ENCODE measurements at regions not wholly inside any gene's neighbourhood (a gene's known extent, or its start where the extent isn't known, plus 50 kb on each side); places are given as distances from the start of the nearest gene placed in this dataset.

GRCh38 chr17:51401279-51401678 lies 140.9 kb downstream of the UTP18 start:
- H3K9ac ChIP-seq (ENCODE audit: low read length) = no peak overlapping the region
- H3K23ac ChIP-seq (ENCODE audit: low read length in 2 of 2) = no peak overlapping the region
- no peak overlapping the region for H4K8ac ChIP-seq (ENCODE audit: low read length)
- H3K4me3 ChIP-seq (ENCODE audit: insufficient read depth in 1 of 2, low read depth in 1 of 2, low read length in 2 of 2) = no peak overlapping the region
- H4K91ac ChIP-seq (ENCODE audit: low read length) = no peak overlapping the region
- no peak overlapping the region for H3K14ac ChIP-seq (ENCODE audit: low read length in 2 of 2)
- no peak for DNase-seq
- no peak overlapping the region for H2AFZ ChIP-seq (ENCODE audit: low read depth, low read length)
- no peaks in the 10 kb centered on the region for H3K36me3 ChIP-seq (ENCODE audit: control insufficient read depth in 1 of 2, insufficient read depth in 2 of 2, low read depth in 1 of 2, low read length in 2 of 2)
- peaks cover 10% of the 10 kb centered on the region for H3K4me1 ChIP-seq (ENCODE audit: control insufficient read depth, insufficient read depth, low read depth, low read length)
- H3K27me3 ChIP-seq (ENCODE audit: control insufficient read depth in 1 of 2, insufficient read depth in 1 of 2, low read length in 2 of 2) = no peaks in the 10 kb centered on the region
- no peak overlapping the region for H2BK12ac ChIP-seq (ENCODE audit: low read length in 2 of 2)
- H3K4ac ChIP-seq (ENCODE audit: low read depth in 1 of 2, low read length in 2 of 2) = no peak overlapping the region
- no peak overlapping the region for H2AK5ac ChIP-seq (ENCODE audit: low read length, severe bottlenecking)
- no peak overlapping the region for H3K4me2 ChIP-seq (ENCODE audit: low read length, poor library complexity, severe bottlenecking)
- H2BK5ac ChIP-seq (ENCODE audit: low read depth, low read length, poor library complexity, severe bottlenecking) = no peak overlapping the region
- H3K9me3 ChIP-seq (ENCODE audit: control insufficient read depth, low read length) = no peaks in the 10 kb centered on the region
- no peak overlapping the region for H3K18ac ChIP-seq (ENCODE audit: low read depth in 1 of 2, low read length in 2 of 2)
- H2BK120ac ChIP-seq (ENCODE audit: low read depth, low read length) = no peak overlapping the region
- no peaks in the 10 kb centered on the region for H3K79me1 ChIP-seq (replicated peaks; ENCODE audit: low read length, poor library complexity, severe bottlenecking)
- H3K27ac ChIP-seq (ENCODE audit: low read length, poor library complexity, severe bottlenecking) = no peak overlapping the region
- H2BK15ac ChIP-seq (ENCODE audit: low read depth, poor library complexity, severe bottlenecking) = no peak overlapping the region
- 77% methylated on average over 4 of the region's 5 CpGs for WGBS

GRCh38 chr17:51402899-51403298 lies 142.6 kb downstream of the UTP18 start:
- Histone ChIP-seq H3K79me1 (replicated peaks; ENCODE audit: low read length, poor library complexity, severe bottlenecking) (no peaks in the 10 kb centered on the region), H3K18ac (ENCODE audit: low read depth in 1 of 2, low read length in 2 of 2) (no peak overlapping the region), H3K23ac (ENCODE audit: low read length in 2 of 2) (no peak overlapping the region), H3K9me3 (ENCODE audit: control insufficient read depth, low read length) (no peaks in the 10 kb centered on the region), H3K9ac (ENCODE audit: low read length) (no peak overlapping the region), H2AK5ac (ENCODE audit: low read length, severe bottlenecking) (no peak overlapping the region), H2BK15ac (ENCODE audit: low read depth, poor library complexity, severe bottlenecking) (no peak overlapping the region), H4K8ac (ENCODE audit: low read length) (no peak overlapping the region), H3K4ac (ENCODE audit: low read depth in 1 of 2, low read length in 2 of 2) (no peak overlapping the region), H2BK120ac (ENCODE audit: low read depth, low read length) (no peak overlapping the region), H2AFZ (ENCODE audit: low read depth, low read length) (no peak overlapping the region), H3K36me3 (ENCODE audit: control insufficient read depth in 1 of 2, insufficient read depth in 2 of 2, low read depth in 1 of 2, low read length in 2 of 2) (no peaks in the 10 kb centered on the region), H3K14ac (ENCODE audit: low read length in 2 of 2) (no peak overlapping the region), H3K4me2 (ENCODE audit: low read length, poor library complexity, severe bottlenecking) (no peak overlapping the region), H2BK12ac (ENCODE audit: low read length in 2 of 2) (no peak overlapping the region), H3K27ac (ENCODE audit: low read length, poor library complexity, severe bottlenecking) (no peak overlapping the region), H3K27me3 (ENCODE audit: control insufficient read depth in 1 of 2, insufficient read depth in 1 of 2, low read length in 2 of 2) (no peaks in the 10 kb centered on the region), H3K4me1 (ENCODE audit: control insufficient read depth, insufficient read depth, low read depth, low read length) (peaks cover 4% of the 10 kb centered on the region), H2BK5ac (ENCODE audit: low read depth, low read length, poor library complexity, severe bottlenecking) (no peak overlapping the region), H4K91ac (ENCODE audit: low read length) (no peak overlapping the region), H3K4me3 (ENCODE audit: insufficient read depth in 1 of 2, low read depth in 1 of 2, low read length in 2 of 2) (no peak overlapping the region)
- DNase-seq = no peak
- WGBS = 40% methylated on average over 1 of the region's 1 CpG

GRCh38 chr17:51407576-51407975 lies 147.2 kb downstream of the UTP18 start:
- Histone ChIP-seq H2BK12ac (ENCODE audit: low read length in 2 of 2) (no peak overlapping the region), H3K4me2 (ENCODE audit: low read length, poor library complexity, severe bottlenecking) (no peak overlapping the region), H3K27ac (ENCODE audit: low read length, poor library complexity, severe bottlenecking) (no peak overlapping the region), H2BK120ac (ENCODE audit: low read depth, low read length) (no peak overlapping the region), H2AFZ (ENCODE audit: low read depth, low read length) (no peak overlapping the region), H3K18ac (ENCODE audit: low read depth in 1 of 2, low read length in 2 of 2) (no peak overlapping the region), H3K4me3 (ENCODE audit: insufficient read depth in 1 of 2, low read depth in 1 of 2, low read length in 2 of 2) (no peak overlapping the region), H2AK5ac (ENCODE audit: low read length, severe bottlenecking) (no peak overlapping the region), H3K79me1 (replicated peaks; ENCODE audit: low read length, poor library complexity, severe bottlenecking) (no peaks in the 10 kb centered on the region), H3K14ac (ENCODE audit: low read length in 2 of 2) (no peak overlapping the region), H3K27me3 (ENCODE audit: control insufficient read depth in 1 of 2, insufficient read depth in 1 of 2, low read length in 2 of 2) (no peaks in the 10 kb centered on the region), H3K9ac (ENCODE audit: low read length) (no peak overlapping the region), H4K91ac (ENCODE audit: low read length) (no peak overlapping the region), H3K36me3 (ENCODE audit: control insufficient read depth in 1 of 2, insufficient read depth in 2 of 2, low read depth in 1 of 2, low read length in 2 of 2) (no peaks in the 10 kb centered on the region), H4K8ac (ENCODE audit: low read length) (no peak overlapping the region), H3K4me1 (ENCODE audit: control insufficient read depth, insufficient read depth, low read depth, low read length) (no peaks in the 10 kb centered on the region), H2BK15ac (ENCODE audit: low read depth, poor library complexity, severe bottlenecking) (no peak overlapping the region), H3K4ac (ENCODE audit: low read depth in 1 of 2, low read length in 2 of 2) (no peak overlapping the region), H3K9me3 (ENCODE audit: control insufficient read depth, low read length) (no peaks in the 10 kb centered on the region), H2BK5ac (ENCODE audit: low read depth, low read length, poor library complexity, severe bottlenecking) (no peak overlapping the region), H3K23ac (ENCODE audit: low read length in 2 of 2) (no peak overlapping the region)
- WGBS = 62% methylated on average over 5 of the region's 5 CpGs
- DNase-seq = no peak

- Histone ChIP-seq H3K36me3 (ENCODE audit: control insufficient read depth in 1 of 2, insufficient read depth in 2 of 2, low read depth in 1 of 2, low read length in 2 of 2) (no peaks in the 10 kb centered on the region), H3K14ac (ENCODE audit: low read length in 2 of 2) (no peak overlapping the region), H3K4me2 (ENCODE audit: low read length, poor library complexity, severe bottlenecking) (no peak overlapping the region), H3K18ac (ENCODE audit: low read depth in 1 of 2, low read length in 2 of 2) (no peak overlapping the region), H4K8ac (ENCODE audit: low read length) (no peak overlapping the region), H3K4ac (ENCODE audit: low read depth in 1 of 2, low read length in 2 of 2) (no peak overlapping the region), H3K9ac (ENCODE audit: low read length) (no peak overlapping the region), H2BK15ac (ENCODE audit: low read depth, poor library complexity, severe bottlenecking) (no peak overlapping the region), H2BK12ac (ENCODE audit: low read length in 2 of 2) (no peak overlapping the region), H3K23ac (ENCODE audit: low read length in 2 of 2) (no peak overlapping the region), H3K27me3 (ENCODE audit: control insufficient read depth in 1 of 2, insufficient read depth in 1 of 2, low read length in 2 of 2) (peaks cover 0 to 5% of the 10 kb centered on the region in 2 experiments), H4K91ac (ENCODE audit: low read length) (no peak overlapping the region), H2AK5ac (ENCODE audit: low read length, severe bottlenecking) (no peak overlapping the region), H2BK5ac (ENCODE audit: low read depth, low read length, poor library complexity, severe bottlenecking) (no peak overlapping the region), H3K9me3 (ENCODE audit: control insufficient read depth, low read length) (no peaks in the 10 kb centered on the region), H2AFZ (ENCODE audit: low read depth, low read length) (no peak overlapping the region), H3K27ac (ENCODE audit: low read length, poor library complexity, severe bottlenecking) (no peak overlapping the region), H2BK120ac (ENCODE audit: low read depth, low read length) (no peak overlapping the region), H3K4me1 (ENCODE audit: control insufficient read depth, insufficient read depth, low read depth, low read length) (no peaks in the 10 kb centered on the region), H3K79me1 (replicated peaks; ENCODE audit: low read length, poor library complexity, severe bottlenecking) (no peaks in the 10 kb centered on the region), H3K4me3 (ENCODE audit: insufficient read depth in 1 of 2, low read depth in 1 of 2, low read length in 2 of 2) (no peak overlapping the region)
- 5% methylated on average over 1 of the region's 2 CpGs for WGBS
- DNase-seq = no peak
Observed at GRCh38 chr17:51419476-51419875, 159.1 kb downstream of the UTP18 start.
